ENCODE measurements at regions not wholly inside any gene's neighbourhood (a gene's known extent, or its start where the extent isn't known, plus 50 kb on each side); places are given as distances from the start of the nearest gene placed in this dataset.
"Not testable (repeated sequence)": the region's sequence is repeated elsewhere in the genome, so short reads cannot be mapped to it uniquely, and the experiment has no call there.

DNA sequence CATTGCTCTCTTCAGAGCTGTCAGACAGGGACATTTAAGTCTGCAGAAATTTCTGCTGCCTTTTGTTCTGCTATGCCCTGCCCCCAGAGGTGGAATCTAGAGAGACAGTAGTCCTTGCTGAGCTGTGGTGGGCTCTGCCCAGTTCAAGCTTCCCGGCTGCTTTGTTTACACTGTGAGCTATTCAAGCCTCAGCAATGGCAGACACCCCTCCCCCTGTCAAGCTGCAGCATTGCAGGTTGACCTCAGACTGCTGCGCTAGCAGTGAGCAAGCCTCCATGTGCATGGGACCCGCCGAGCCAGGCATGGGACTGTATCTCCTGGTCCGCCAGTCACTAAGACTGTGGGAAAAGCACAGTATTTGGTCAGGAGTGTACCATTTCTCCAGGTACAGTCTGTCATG lies 53.6 kb upstream of the MAPK10 start:
- H3K4me3 Mint-ChIP-seq; POLR2A ChIA-PET; H3K27ac Mint-ChIP-seq; H3K27me3 Mint-ChIP-seq (ENCODE audit: low read depth): not testable (repeated sequence)
- peaks cover 18% of the 10 kb centered on the region for H3K4me1 Mint-ChIP-seq
- H3K36me3 Mint-ChIP-seq, result peaks cover 30% of the 10 kb centered on the region
- DNase-seq (ENCODE audit: low spot score), result peak; percentile 35
- H3K9me3 Mint-ChIP-seq, result peaks cover 41% of the 10 kb centered on the region
- CTCF ChIA-PET, result interaction anchor here (1.0 kb wide), 1 partner anchor 119 kb away, joined by 3 read pairs; no protein-coding TSS in a partner anchor
- peak; percentile 80 for ATAC-seq

GRCh38 chr4:86414686-86415085 lies 54.8 kb upstream of the MAPK10 start:
- Mint-ChIP-seq H3K27ac (no peak overlapping the region), H3K36me3 (peaks cover 29% of the 10 kb centered on the region), H3K27me3 (ENCODE audit: low read depth) (peaks cover 2% of the 10 kb centered on the region; the same call in 1 of the 2 replicates), H3K9me3 (peaks cover 37% of the 10 kb centered on the region), H3K4me1 (peaks cover 18% of the 10 kb centered on the region), H3K4me3 (no peak overlapping the region)
- DNase-seq (ENCODE audit: low spot score) (no peak), ATAC-seq (no peak)
- TF ChIP-seq GABPB1 (CRISPR knock-in tag; IDR thresholded peaks at IDR 0.05) (no peak), ZNF281 (CRISPR knock-in tag; IDR thresholded peaks at IDR 0.05) (no peak), ZNF423 (CRISPR knock-in tag; IDR thresholded peaks at IDR 0.05) (no peak), AR (CRISPR knock-in tag; IDR thresholded peaks at IDR 0.05) (no peak), ELF4 (CRISPR knock-in tag; IDR thresholded peaks at IDR 0.05; ENCODE audit: low read depth) (no peak), TCF7 (CRISPR knock-in tag; IDR thresholded peaks at IDR 0.05; ENCODE audit: low read depth) (no peak), ZNF121 (CRISPR knock-in tag; IDR thresholded peaks at IDR 0.05) (no peak), SP1 (CRISPR knock-in tag; conservative IDR thresholded peaks at IDR 0.05) (no peak), ZNF263 (CRISPR knock-in tag; IDR thresholded peaks at IDR 0.05; ENCODE audit: low read depth) (no peak), ATF6 (CRISPR knock-in tag; IDR thresholded peaks at IDR 0.05) (no peak), TEAD1 (CRISPR knock-in tag; IDR thresholded peaks at IDR 0.05) (no peak)
- TF ChIP-seq, protein P1, sequence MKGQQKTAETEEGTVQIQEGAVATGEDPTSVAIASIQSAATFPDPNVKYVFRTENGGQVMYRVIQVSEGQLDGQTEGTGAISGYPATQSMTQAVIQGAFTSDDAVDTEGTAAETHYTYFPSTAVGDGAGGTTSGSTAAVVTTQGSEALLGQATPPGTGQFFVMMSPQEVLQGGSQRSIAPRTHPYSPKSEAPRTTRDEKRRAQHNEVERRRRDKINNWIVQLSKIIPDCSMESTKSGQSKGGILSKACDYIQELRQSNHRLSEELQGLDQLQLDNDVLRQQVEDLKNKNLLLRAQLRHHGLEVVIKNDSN (CRISPR knock-in tag; IDR thresholded peaks at IDR 0.05), result no peak
- TF ChIP-seq, protein P2, sequence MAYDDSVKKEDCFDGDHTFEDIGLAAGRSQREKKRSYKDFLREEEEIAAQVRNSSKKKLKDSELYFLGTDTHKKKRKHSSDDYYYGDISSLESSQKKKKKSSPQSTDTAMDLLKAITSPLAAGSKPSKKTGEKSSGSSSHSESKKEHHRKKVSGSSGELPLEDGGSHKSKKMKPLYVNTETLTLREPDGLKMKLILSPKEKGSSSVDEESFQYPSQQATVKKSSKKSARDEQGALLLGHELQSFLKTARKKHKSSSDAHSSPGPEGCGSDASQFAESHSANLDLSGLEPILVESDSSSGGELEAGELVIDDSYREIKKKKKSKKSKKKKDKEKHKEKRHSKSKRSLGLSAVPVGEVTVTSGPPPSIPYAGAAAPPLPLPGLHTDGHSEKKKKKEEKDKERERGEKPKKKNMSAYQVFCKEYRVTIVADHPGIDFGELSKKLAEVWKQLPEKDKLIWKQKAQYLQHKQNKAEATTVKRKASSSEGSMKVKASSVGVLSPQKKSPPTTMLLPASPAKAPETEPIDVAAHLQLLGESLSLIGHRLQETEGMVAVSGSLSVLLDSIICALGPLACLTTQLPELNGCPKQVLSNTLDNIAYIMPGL (CRISPR knock-in tag; IDR thresholded peaks at IDR 0.05), result no peak
- TF ChIP-seq, protein P3, sequence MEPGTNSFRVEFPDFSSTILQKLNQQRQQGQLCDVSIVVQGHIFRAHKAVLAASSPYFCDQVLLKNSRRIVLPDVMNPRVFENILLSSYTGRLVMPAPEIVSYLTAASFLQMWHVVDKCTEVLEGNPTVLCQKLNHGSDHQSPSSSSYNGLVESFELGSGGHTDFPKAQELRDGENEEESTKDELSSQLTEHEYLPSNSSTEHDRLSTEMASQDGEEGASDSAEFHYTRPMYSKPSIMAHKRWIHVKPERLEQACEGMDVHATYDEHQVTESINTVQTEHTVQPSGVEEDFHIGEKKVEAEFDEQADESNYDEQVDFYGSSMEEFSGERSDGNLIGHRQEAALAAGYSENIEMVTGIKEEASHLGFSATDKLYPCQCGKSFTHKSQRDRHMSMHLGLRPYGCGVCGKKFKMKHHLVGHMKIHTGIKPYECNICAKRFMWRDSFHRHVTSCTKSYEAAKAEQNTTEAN (CRISPR knock-in tag; IDR thresholded peaks at IDR 0.05), result no peak
- TF ChIP-seq, protein P4, sequence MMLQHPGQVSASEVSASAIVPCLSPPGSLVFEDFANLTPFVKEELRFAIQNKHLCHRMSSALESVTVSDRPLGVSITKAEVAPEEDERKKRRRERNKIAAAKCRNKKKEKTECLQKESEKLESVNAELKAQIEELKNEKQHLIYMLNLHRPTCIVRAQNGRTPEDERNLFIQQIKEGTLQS (CRISPR knock-in tag; conservative IDR thresholded peaks at IDR 0.05), result no peak
- POLR2A ChIA-PET, result interaction anchor here (0.6 kb wide), 1 partner anchor 99 kb away, joined by 6 read pairs; no protein-coding TSS in a partner anchor
- CTCF ChIA-PET, result interaction anchor here (0.7 to 0.9 kb wide), 2 partner anchors 13 to 186 kb away, joined by 3 to 4 read pairs; no protein-coding TSS in a partner anchor
